ENCODE measurements at regions not wholly inside any gene's neighbourhood (a gene's known extent, or its start where the extent isn't known, plus 50 kb on each side); places are given as distances from the start of the nearest gene placed in this dataset.

DNA sequence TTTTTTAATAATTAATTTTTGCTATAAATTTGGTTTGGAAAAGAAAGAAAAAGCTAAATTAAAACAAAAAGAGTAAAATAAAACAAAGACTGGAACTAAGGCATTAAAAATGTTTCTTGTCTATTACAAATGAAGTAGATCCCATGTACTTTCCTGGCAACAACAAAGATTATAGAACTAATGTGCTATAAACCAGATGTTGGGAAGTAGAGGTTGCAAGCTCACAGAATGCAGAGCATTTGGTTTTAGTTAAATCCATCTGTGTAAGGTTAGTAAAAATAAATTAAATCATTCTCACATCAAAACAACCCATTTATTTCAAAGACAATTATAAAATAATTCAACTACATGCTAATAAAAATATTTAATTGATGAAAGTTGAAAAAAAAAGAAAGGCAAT is 157.2 kb upstream of the ZC3H15 start:
- TF ChIP-seq, protein P1, sequence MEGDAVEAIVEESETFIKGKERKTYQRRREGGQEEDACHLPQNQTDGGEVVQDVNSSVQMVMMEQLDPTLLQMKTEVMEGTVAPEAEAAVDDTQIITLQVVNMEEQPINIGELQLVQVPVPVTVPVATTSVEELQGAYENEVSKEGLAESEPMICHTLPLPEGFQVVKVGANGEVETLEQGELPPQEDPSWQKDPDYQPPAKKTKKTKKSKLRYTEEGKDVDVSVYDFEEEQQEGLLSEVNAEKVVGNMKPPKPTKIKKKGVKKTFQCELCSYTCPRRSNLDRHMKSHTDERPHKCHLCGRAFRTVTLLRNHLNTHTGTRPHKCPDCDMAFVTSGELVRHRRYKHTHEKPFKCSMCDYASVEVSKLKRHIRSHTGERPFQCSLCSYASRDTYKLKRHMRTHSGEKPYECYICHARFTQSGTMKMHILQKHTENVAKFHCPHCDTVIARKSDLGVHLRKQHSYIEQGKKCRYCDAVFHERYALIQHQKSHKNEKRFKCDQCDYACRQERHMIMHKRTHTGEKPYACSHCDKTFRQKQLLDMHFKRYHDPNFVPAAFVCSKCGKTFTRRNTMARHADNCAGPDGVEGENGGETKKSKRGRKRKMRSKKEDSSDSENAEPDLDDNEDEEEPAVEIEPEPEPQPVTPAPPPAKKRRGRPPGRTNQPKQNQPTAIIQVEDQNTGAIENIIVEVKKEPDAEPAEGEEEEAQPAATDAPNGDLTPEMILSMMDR (IDR thresholded peaks at IDR 0.05; ENCODE audit: low read depth, low read length) = no peak
- DNase-seq (ENCODE audit: low read depth in 2 of 2) = no peak
- H3K4me3 ChIP-seq (replicated peaks in 1 of 2; ENCODE audit: low read depth in 2 of 2, low read length in 2 of 2) = no peak overlapping the region

DNA sequence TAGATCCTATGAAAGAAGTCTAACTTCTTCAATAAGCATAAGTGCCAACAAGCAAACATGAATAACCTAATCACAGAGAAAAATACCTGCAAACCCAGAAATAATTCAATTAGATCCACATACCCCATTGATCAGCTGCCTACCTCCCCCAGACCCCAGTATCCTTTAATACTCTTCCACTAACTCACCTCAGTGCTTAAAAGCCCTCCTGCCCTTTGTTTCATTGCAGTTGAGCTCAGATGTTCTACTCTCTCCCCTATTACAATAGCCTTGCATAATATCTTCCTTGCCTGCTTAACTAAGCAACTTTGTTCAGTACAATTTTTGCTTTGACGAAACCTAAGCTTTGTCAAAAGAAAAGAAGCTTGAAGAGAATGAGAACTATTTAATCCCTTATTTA is 156.0 kb upstream of the ZC3H15 start:
- TF ChIP-seq, protein P1 (IDR thresholded peaks at IDR 0.05; ENCODE audit: low read depth, low read length) = no peak

DNA sequence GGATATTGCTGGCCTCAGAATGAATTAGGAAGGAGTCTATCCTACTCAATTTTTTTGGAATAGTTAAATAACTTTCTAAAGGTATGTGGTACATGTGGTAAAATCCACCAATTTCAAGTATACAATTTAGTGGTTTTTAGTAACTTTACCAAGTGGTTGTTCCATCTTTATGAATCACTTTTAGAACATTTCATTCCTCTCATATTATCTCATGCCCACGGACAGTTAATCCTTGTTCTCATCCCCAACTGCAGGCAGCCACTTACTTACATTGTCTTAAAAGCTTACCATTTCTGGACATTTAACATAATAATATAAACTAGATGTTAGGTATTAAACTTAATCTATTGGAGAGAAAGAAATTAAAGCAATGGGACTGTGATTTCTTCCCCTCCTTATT is 146.3 kb upstream of the ZC3H15 start:
- H3K4me3 ChIP-seq (replicated peaks in 1 of 2; ENCODE audit: low read depth in 2 of 2, low read length in 2 of 2) = no peak overlapping the region
- DNase-seq (ENCODE audit: low read depth in 2 of 2) = peak in 1 of 2 donors; percentile 32

More for the DNA sequence above, 156.0 kb upstream of the ZC3H15 start:
- no peak for DNase-seq (ENCODE audit: low read depth in 2 of 2)
- H3K4me3 ChIP-seq (replicated peaks in 1 of 2; ENCODE audit: low read depth in 2 of 2, low read length in 2 of 2) = no peak overlapping the region

DNA sequence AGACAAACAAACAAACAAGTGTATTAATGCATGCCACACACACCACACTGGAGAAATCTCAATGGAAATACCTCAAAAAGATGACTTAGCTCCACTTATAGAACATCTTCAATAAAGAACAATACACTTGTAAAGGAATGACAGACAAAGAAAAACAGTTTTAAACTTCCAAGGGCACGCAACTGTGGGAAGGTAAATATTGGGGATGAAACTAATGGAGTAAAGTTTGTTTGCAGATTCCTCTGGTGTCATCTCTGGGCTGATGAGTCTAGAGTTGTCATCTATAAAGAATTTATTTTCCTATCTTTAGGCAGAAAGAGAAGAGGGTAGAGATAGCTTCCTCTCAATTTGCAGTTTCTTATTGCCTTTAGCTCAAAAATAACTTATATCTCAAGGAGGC is 144.0 kb upstream of the ZC3H15 start:
- TF ChIP-seq, protein P1 (IDR thresholded peaks at IDR 0.05; ENCODE audit: low read depth, low read length) = no peak
- no peak overlapping the region for H3K4me3 ChIP-seq (replicated peaks in 1 of 2; ENCODE audit: low read depth in 2 of 2, low read length in 2 of 2)
- no peak for DNase-seq (ENCODE audit: low read depth in 2 of 2)

More for the DNA sequence above, 146.3 kb upstream of the ZC3H15 start:
- TF ChIP-seq, protein P1 (IDR thresholded peaks at IDR 0.05; ENCODE audit: low read depth, low read length) = no peak

DNA sequence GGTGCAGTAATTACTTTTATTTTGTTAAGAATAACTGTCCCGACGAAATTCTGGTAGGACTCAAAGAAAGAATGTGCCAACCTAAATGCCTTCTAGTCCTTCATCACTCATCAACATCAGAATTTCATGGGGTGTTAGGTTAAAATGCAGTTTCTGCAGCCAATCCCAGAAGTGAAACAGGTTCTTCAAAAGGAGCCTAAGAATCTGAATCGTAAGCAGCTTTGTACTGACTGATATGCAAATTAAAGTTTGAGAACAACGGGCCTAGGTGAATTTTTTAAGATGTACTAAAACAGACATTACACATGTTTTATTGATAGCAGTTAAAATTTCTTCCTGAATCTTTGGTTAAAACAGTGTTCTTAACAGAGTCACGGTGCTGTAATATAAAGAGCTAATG is 140.3 kb upstream of the ZC3H15 start:
- TF ChIP-seq, protein P1 (IDR thresholded peaks at IDR 0.05; ENCODE audit: low read depth, low read length) = no peak
- no peak overlapping the region for H3K4me3 ChIP-seq (replicated peaks in 1 of 2; ENCODE audit: low read depth in 2 of 2, low read length in 2 of 2)

DNA sequence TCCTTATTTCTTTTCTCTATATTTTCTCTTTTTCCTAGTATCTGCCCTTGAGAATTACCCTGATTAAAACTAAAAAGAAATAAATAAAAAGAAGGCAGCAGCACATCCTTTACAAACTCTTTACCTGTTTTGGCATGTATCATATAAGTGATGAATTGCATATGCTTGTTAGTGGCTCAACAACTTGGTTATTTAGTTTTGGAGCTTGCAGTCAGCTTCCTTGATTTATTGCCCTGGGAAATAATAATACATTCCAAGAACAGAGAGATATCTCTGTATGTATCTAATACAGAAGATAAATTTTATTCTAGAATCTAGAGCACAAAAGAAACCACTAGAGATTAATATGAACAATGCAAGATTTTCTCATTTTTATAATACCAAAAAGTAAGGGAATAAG is 139.8 kb upstream of the ZC3H15 start:
- TF ChIP-seq, protein P1 (IDR thresholded peaks at IDR 0.05; ENCODE audit: low read depth, low read length) = no peak
- DNase-seq (ENCODE audit: low read depth in 2 of 2) = no peak
- no peak overlapping the region for H3K4me3 ChIP-seq (replicated peaks in 1 of 2; ENCODE audit: low read depth in 2 of 2, low read length in 2 of 2)

More for the DNA sequence above, 140.3 kb upstream of the ZC3H15 start:
- no peak for DNase-seq (ENCODE audit: low read depth in 2 of 2)

DNA sequence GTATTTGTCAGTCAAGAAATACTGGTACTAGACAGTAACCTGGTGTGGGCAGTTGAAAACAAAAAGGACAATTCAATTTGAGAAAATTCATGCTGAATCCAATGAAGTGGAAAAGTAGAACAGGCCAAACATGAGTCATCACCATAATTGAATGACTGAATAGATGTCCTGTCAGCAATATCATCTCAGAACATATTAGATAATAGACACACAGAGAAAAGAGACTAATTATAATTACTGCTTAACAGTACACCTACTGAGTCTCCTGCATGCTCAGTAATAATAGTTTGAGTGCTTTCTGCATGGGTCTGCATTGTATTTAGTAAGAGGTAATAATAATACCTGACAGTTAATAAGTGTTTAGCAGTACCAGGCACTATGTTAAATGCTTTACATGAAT is 138.6 kb upstream of the ZC3H15 start:
- TF ChIP-seq, protein P1 (IDR thresholded peaks at IDR 0.05; ENCODE audit: low read depth, low read length) = no peak
- DNase-seq (ENCODE audit: low read depth in 2 of 2) = peak in 1 of 2 donors; percentile 31
- H3K4me3 ChIP-seq (replicated peaks in 1 of 2; ENCODE audit: low read depth in 2 of 2, low read length in 2 of 2) = no peak overlapping the region
